ENCODE measurements at regions not wholly inside any gene's neighbourhood (a gene's known extent, or its start where the extent isn't known, plus 50 kb on each side); places are given as distances from the start of the nearest gene placed in this dataset.

GRCh38 chr4:114304046-114304445, 294.6 kb upstream of the UGT8 start:
- no peaks in the 10 kb centered on the region for H3K4me1 Mint-ChIP-seq
- peaks cover 6 to 9% of the 10 kb centered on the region in 2 donors for H3K9me3 Mint-ChIP-seq
- no peak for TF ChIP-seq CTCF (IDR thresholded peaks at IDR 0.05)
- H3K36me3 Mint-ChIP-seq: no peaks in the 10 kb centered on the region
- no peak overlapping the region for H3K4me3 ChIP-seq (ENCODE audit: low read length)
- H3K27me3 Mint-ChIP-seq (ENCODE audit: low read depth in 2 of 2): no peaks in the 10 kb centered on the region
- no peak overlapping the region for H3K4me3 Mint-ChIP-seq
- WGBS (ENCODE audit: insufficient coverage): no CpG with 5 or more reads among the region's 2 CpGs
- no peak overlapping the region for H3K27ac ChIP-seq (ENCODE audit: low read length)
- H3K4me1 ChIP-seq (ENCODE audit: control insufficient read depth, insufficient read depth, low read length): no peaks in the 10 kb centered on the region
- H3K9me3 ChIP-seq (ENCODE audit: control insufficient read depth, insufficient read depth, low read length): peaks cover 4% of the 10 kb centered on the region
- no peak for ATAC-seq
- no peak overlapping the region for H3K27ac Mint-ChIP-seq
- H3K27me3 ChIP-seq (ENCODE audit: control insufficient read depth, insufficient read depth, low read length): no peaks in the 10 kb centered on the region
- no peaks in the 10 kb centered on the region for H3K36me3 ChIP-seq (ENCODE audit: control insufficient read depth, insufficient read depth, low read length)
- no peak for DNase-seq
- intact Hi-C loops (cut with micrococcal nuclease): no loop called here

- no peaks in the 10 kb centered on the region for H3K4me1 ChIP-seq (ENCODE audit: control insufficient read depth, insufficient read depth, low read length)
- no peak for ATAC-seq
- TF ChIP-seq CTCF (IDR thresholded peaks at IDR 0.05): no peak
- H3K27me3 Mint-ChIP-seq (ENCODE audit: low read depth in 2 of 2): no peaks in the 10 kb centered on the region
- peaks cover 6 to 9% of the 10 kb centered on the region in 2 donors for H3K9me3 Mint-ChIP-seq
- H3K36me3 ChIP-seq (ENCODE audit: control insufficient read depth, insufficient read depth, low read length): no peaks in the 10 kb centered on the region
- H3K27ac Mint-ChIP-seq: no peak overlapping the region
- no peak for DNase-seq
- no peaks in the 10 kb centered on the region for H3K4me1 Mint-ChIP-seq
- WGBS (ENCODE audit: insufficient coverage): 89% methylated on average over 1 of the region's 1 CpG
- H3K36me3 Mint-ChIP-seq: no peaks in the 10 kb centered on the region
- intact Hi-C loops (cut with micrococcal nuclease): no loop called here
- H3K9me3 ChIP-seq (ENCODE audit: control insufficient read depth, insufficient read depth, low read length): peaks cover 4% of the 10 kb centered on the region
- H3K4me3 ChIP-seq (ENCODE audit: low read length): no peak overlapping the region
- H3K27me3 ChIP-seq (ENCODE audit: control insufficient read depth, insufficient read depth, low read length): no peaks in the 10 kb centered on the region
- H3K27ac ChIP-seq (ENCODE audit: low read length): no peak overlapping the region
- H3K4me3 Mint-ChIP-seq: no peak overlapping the region
These were observed 294.0 kb upstream of the UGT8 start for GRCh38 chr4:114304567-114304966.

DNA sequence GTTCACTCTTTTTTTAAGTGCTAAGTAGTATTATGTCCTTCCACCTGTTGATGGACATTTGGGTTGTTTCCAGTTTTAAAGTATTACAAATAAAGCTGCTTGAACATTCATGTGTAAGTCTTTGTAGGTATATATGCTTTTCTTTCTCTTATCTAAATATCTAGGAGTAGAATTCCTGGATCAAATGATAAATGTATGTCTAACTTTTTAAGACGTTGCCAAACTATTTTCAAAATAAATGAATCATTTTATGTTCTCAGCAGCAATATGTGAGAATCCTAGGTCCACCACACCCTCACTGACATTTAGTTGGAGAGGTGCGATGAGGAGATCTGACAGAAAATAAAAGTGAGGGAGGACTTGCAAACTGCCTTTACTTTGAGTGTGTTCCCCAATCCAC, 291.7 kb upstream of the UGT8 start:
- intact Hi-C loops (cut with micrococcal nuclease): no loop called here
- Histone ChIP-seq H3K9me3 (ENCODE audit: control insufficient read depth, insufficient read depth, low read length) (peaks cover 4% of the 10 kb centered on the region), H3K27ac (ENCODE audit: low read length) (no peak overlapping the region), H3K36me3 (ENCODE audit: control insufficient read depth, insufficient read depth, low read length) (no peaks in the 10 kb centered on the region), H3K27me3 (ENCODE audit: control insufficient read depth, insufficient read depth, low read length) (no peaks in the 10 kb centered on the region), H3K4me1 (ENCODE audit: control insufficient read depth, insufficient read depth, low read length) (no peaks in the 10 kb centered on the region), H3K4me3 (ENCODE audit: low read length) (no peak overlapping the region)
- WGBS (ENCODE audit: insufficient coverage): no CpG with 5 or more reads among the region's 2 CpGs
- DNase-seq: no peak
- Mint-ChIP-seq H3K9me3 (peaks cover 0 to 6% of the 10 kb centered on the region in 2 donors), H3K4me1 (no peaks in the 10 kb centered on the region), H3K36me3 (no peaks in the 10 kb centered on the region), H3K27me3 (ENCODE audit: low read depth in 2 of 2) (no peaks in the 10 kb centered on the region), H3K27ac (no peak overlapping the region), H3K4me3 (no peak overlapping the region)
- TF ChIP-seq CTCF (IDR thresholded peaks at IDR 0.05): no peak
- no peak for ATAC-seq

GRCh38 chr4:114310296-114310925, 288.2 kb upstream of the UGT8 start:
- Mint-ChIP-seq H3K4me3 (no peak overlapping the region), H3K27me3 (ENCODE audit: low read depth in 2 of 2) (no peaks in the 10 kb centered on the region), H3K27ac (no peak overlapping the region), H3K36me3 (no peaks in the 10 kb centered on the region), H3K4me1 (no peaks in the 10 kb centered on the region), H3K9me3 (peaks cover 0 to 7% of the 10 kb centered on the region in 2 donors)
- no peaks in the 10 kb centered on the region for H3K9me3 ChIP-seq (ENCODE audit: control insufficient read depth, insufficient read depth, low read length)
- no peak for TF ChIP-seq CTCF (IDR thresholded peaks at IDR 0.05)
- H3K36me3 ChIP-seq (ENCODE audit: control insufficient read depth, insufficient read depth, low read length): no peaks in the 10 kb centered on the region
- H3K27ac ChIP-seq (ENCODE audit: low read length): no peak overlapping the region
- no peak overlapping the region for H3K4me3 ChIP-seq (ENCODE audit: low read length)
- H3K27me3 ChIP-seq (ENCODE audit: control insufficient read depth, insufficient read depth, low read length): no peaks in the 10 kb centered on the region
- no peaks in the 10 kb centered on the region for H3K4me1 ChIP-seq (ENCODE audit: control insufficient read depth, insufficient read depth, low read length)
- no peak for DNase-seq
- intact Hi-C loops (cut with micrococcal nuclease): no loop called here
- ATAC-seq: no peak
